Natural killer cell (primary cell): ENCODE measurements at regions not wholly inside any gene's neighbourhood (a gene's known extent, or its start where the extent isn't known, plus 50 kb on each side); places are given as distances from the start of the nearest gene placed in this dataset.
"Not testable (repeated sequence)": the region's sequence is repeated elsewhere in the genome, so short reads cannot be mapped to it uniquely, and the experiment has no call there.

Experiments used
- ATAC-seq, 3 donors: fragments of 150-1000 bp in 2 of 3; fragments of 200-7000 bp in 1 of 3; cut with Tn5 transposase; 1 replicate in 1 of 3; 2 replicates in 2 of 3; pipeline ENCODE4 v1.10.0; 2021; ENCODE audit warnings: mild to moderate bottlenecking in 2 of 3, moderate library complexity in 2 of 3
- DNase-seq, 2 donors: peaks; one replicate each; pipeline versions ENCODE4 v3.0.0 to v3.0.0-alpha.2; 2013 to 2021; ENCODE audit warnings: mixed read lengths in 1 of 2
- H3K27ac ChIP-seq: one replicate; pipeline ENCODE4 v1.5.1; 2013; ENCODE audit warnings: mild to moderate bottlenecking, low read length
- H3K27me3 ChIP-seq: one replicate; pipeline ENCODE4 v1.6.1; 2013; ENCODE audit warnings: low read length; ENCODE audit not compliant: control insufficient read depth, insufficient read depth
- H3K36me3 ChIP-seq: one replicate; pipeline ENCODE4 v1.6.1; 2013; ENCODE audit warnings: low read length; ENCODE audit not compliant: control insufficient read depth, insufficient read depth
- H3K4me1 ChIP-seq: one replicate; pipeline ENCODE4 v1.6.1; 2013; ENCODE audit warnings: low read length; ENCODE audit not compliant: control insufficient read depth, insufficient read depth
- H3K4me3 ChIP-seq: one replicate; pipeline ENCODE4 v1.5.1; 2013; ENCODE audit warnings: low read length
- H3K9me3 ChIP-seq: one replicate; pipeline ENCODE4 v1.6.1; 2013; ENCODE audit warnings: low read length; ENCODE audit not compliant: control insufficient read depth, insufficient read depth
- H3K27ac Mint-ChIP-seq, 2 donors: one replicate each; pipeline ENCODE4 v1.8.0; 2022; ENCODE audit warnings: mild to moderate bottlenecking in 2 of 2, mixed read lengths in 2 of 2, moderate library complexity in 1 of 2
- H3K27me3 Mint-ChIP-seq, 2 donors: one replicate each; pipeline ENCODE4 v1.8.0; 2022; ENCODE audit warnings: low read depth in 2 of 2, mixed read lengths in 2 of 2
- H3K36me3 Mint-ChIP-seq: one replicate; pipeline ENCODE4 v1.8.0; 2022; ENCODE audit warnings: mixed read lengths
- H3K4me1 Mint-ChIP-seq, 2 donors: one replicate each; pipeline ENCODE4 v1.8.0; 2022; ENCODE audit warnings: mixed read lengths in 2 of 2
- H3K4me3 Mint-ChIP-seq: one replicate; pipeline ENCODE4 v1.8.0; 2022; ENCODE audit warnings: mild to moderate bottlenecking, moderate library complexity, mixed read lengths
- H3K9me3 Mint-ChIP-seq, 2 donors: one replicate each; pipeline ENCODE4 v1.8.0; 2022; ENCODE audit warnings: mixed read lengths in 2 of 2
- CTCF ChIP-seq: fragments of 200-600 bp; IDR thresholded peaks from one replicate; pipeline ENCODE4 v1.8.0; 2022; ENCODE audit warnings: antibody characterized with exemption
- WGBS: methylation state at CpG from one replicate; pipeline ENCODE4 v1.1.7; 2013; ENCODE audit warnings: missing lambda C conversion rate; ENCODE audit not compliant: insufficient coverage; 5-methylcytosine and 5-hydroxymethylcytosine counted together
- intact Hi-C: fragments of 100-400 bp; cut with micrococcal nuclease; formaldehyde crosslinking; loops from one replicate; pipeline ENCODE4 v1.14.2; 2022

GRCh38 chr2:111451692-111452199 is 331.0 kb downstream of the BCL2L11 start:
- intact Hi-C loops: not testable (repeated sequence)

GRCh38 chr2:111452208-111452607 is 331.5 kb downstream of the BCL2L11 start:
- H3K4me1 ChIP-seq, H3K4me3 ChIP-seq, H3K36me3 Mint-ChIP-seq, intact Hi-C loops, H3K27me3 ChIP-seq, H3K9me3 ChIP-seq, H3K27me3 Mint-ChIP-seq, H3K9me3 Mint-ChIP-seq, H3K36me3 ChIP-seq, DNase-seq: not testable (repeated sequence)
- peak; percentile 22 to 33 (median 25) for ATAC-seq
- WGBS: no CpG with 5 or more reads among the region's 7 CpGs
- Mint-ChIP-seq H3K4me3 (peak overlapping the region; percentile 45), H3K4me1 (peaks cover 0 to 17% of the 10 kb centered on the region in 2 donors), H3K27ac (peak overlapping the region; percentile 29 to 63)
- peak overlapping the region; percentile 50 for H3K27ac ChIP-seq

More at GRCh38 chr2:111451692-111452199, 331.0 kb downstream of the BCL2L11 start:
- not testable (repeated sequence) for H3K27me3 ChIP-seq, H3K9me3 ChIP-seq, H3K27me3 Mint-ChIP-seq, H3K4me1 ChIP-seq, H3K9me3 Mint-ChIP-seq, H3K4me3 ChIP-seq, H3K36me3 ChIP-seq, H3K36me3 Mint-ChIP-seq
- ATAC-seq (peak in 2 of 3 donors; percentile 13 to 20), DNase-seq (peak in 1 of 2 donors; percentile 10)
- peak overlapping the region; percentile 50 for H3K27ac ChIP-seq
- peak overlapping the region; percentile 45 for H3K4me3 Mint-ChIP-seq
- no CpG with 5 or more reads among the region's 9 CpGs for WGBS
- H3K4me1 Mint-ChIP-seq: peaks cover 0 to 17% of the 10 kb centered on the region in 2 donors
- peak overlapping the region; percentile 29 to 63 for H3K27ac Mint-ChIP-seq

- H3K27ac Mint-ChIP-seq, H3K4me3 ChIP-seq, H3K27me3 Mint-ChIP-seq, H3K36me3 Mint-ChIP-seq, H3K4me3 Mint-ChIP-seq, ATAC-seq, DNase-seq, H3K4me1 ChIP-seq, H3K9me3 ChIP-seq, intact Hi-C loops, H3K9me3 Mint-ChIP-seq, H3K27me3 ChIP-seq, H3K27ac ChIP-seq, H3K36me3 ChIP-seq: not testable (repeated sequence)
- peaks cover 0 to 18% of the 10 kb centered on the region in 2 donors for H3K4me1 Mint-ChIP-seq
- WGBS: no CpG with 5 or more reads among the region's 2 CpGs
These were observed 332.6 kb downstream of the BCL2L11 start for GRCh38 chr2:111453308-111453707.

- WGBS: no CpG with 5 or more reads among the region's 2 CpGs
- H3K4me1 Mint-ChIP-seq: peaks cover 0 to 21% of the 10 kb centered on the region in 2 donors
- intact Hi-C loops, H3K9me3 ChIP-seq, H3K27ac Mint-ChIP-seq, H3K4me1 ChIP-seq, H3K4me3 ChIP-seq, DNase-seq, H3K27ac ChIP-seq, H3K9me3 Mint-ChIP-seq, H3K27me3 ChIP-seq, ATAC-seq, H3K27me3 Mint-ChIP-seq, H3K36me3 ChIP-seq, H3K4me3 Mint-ChIP-seq, H3K36me3 Mint-ChIP-seq: not testable (repeated sequence)
These were observed 333.1 kb downstream of the BCL2L11 start for GRCh38 chr2:111453816-111454215.

- H3K27ac Mint-ChIP-seq, H3K9me3 Mint-ChIP-seq, H3K4me3 ChIP-seq, H3K27ac ChIP-seq, H3K27me3 Mint-ChIP-seq, intact Hi-C loops, H3K36me3 ChIP-seq, H3K27me3 ChIP-seq, H3K4me1 ChIP-seq, H3K9me3 ChIP-seq, H3K36me3 Mint-ChIP-seq, H3K4me3 Mint-ChIP-seq: not testable (repeated sequence)
- TF ChIP-seq CTCF: peak; percentile 25
- peaks cover 0 to 21% of the 10 kb centered on the region in 2 donors for H3K4me1 Mint-ChIP-seq
- ATAC-seq (peak; percentile 79 to 94 (median 92)), DNase-seq (peak in 1 of 2 donors; percentile 70)
- WGBS: no CpG with 5 or more reads among the region's 1 CpG
These were observed 333.7 kb downstream of the BCL2L11 start for GRCh38 chr2:111454404-111454803.

- H3K36me3 Mint-ChIP-seq, DNase-seq, H3K4me3 ChIP-seq, H3K4me1 ChIP-seq, H3K27ac ChIP-seq, H3K9me3 ChIP-seq, H3K9me3 Mint-ChIP-seq, ATAC-seq, H3K4me3 Mint-ChIP-seq, H3K27me3 Mint-ChIP-seq, intact Hi-C loops, H3K27me3 ChIP-seq, H3K36me3 ChIP-seq: not testable (repeated sequence)
- Mint-ChIP-seq H3K4me1 (peaks cover 0 to 16% of the 10 kb centered on the region in 2 donors), H3K27ac (peak overlapping the region; percentile 4 to 56)
- WGBS: 100% methylated on average over 3 of the region's 9 CpGs
These were observed 334.6 kb downstream of the BCL2L11 start for GRCh38 chr2:111455016-111456015.

- H3K9me3 Mint-ChIP-seq, H3K36me3 ChIP-seq, H3K27me3 Mint-ChIP-seq, H3K27me3 ChIP-seq, H3K36me3 Mint-ChIP-seq, H3K4me3 Mint-ChIP-seq, intact Hi-C loops, DNase-seq, H3K27ac ChIP-seq, ATAC-seq, H3K27ac Mint-ChIP-seq, H3K9me3 ChIP-seq, H3K4me1 ChIP-seq, H3K4me3 ChIP-seq: not testable (repeated sequence)
- H3K4me1 Mint-ChIP-seq: peaks cover 0 to 14% of the 10 kb centered on the region in 2 donors
- 92% methylated on average over 1 of the region's 5 CpGs for WGBS
These were observed 336.5 kb downstream of the BCL2L11 start for GRCh38 chr2:111457191-111457590.
